Duodenal mucosa (tissue), 2 donors: ENCODE measurements at regions not wholly inside any gene's neighbourhood (a gene's known extent, or its start where the extent isn't known, plus 50 kb on each side); places are given as distances from the start of the nearest gene placed in this dataset.

Source experiments
- H3K27ac ChIP-seq: one replicate; pipeline ENCODE4 v1.7.0; 2013; ENCODE audit warnings: low read depth, low read length
- H3K27me3 ChIP-seq, 2 donors: one replicate each; pipeline ENCODE4 v1.7.0; 2013; ENCODE audit warnings: low read length in 2 of 2, control low read depth in 1 of 2; ENCODE audit not compliant: insufficient read depth in 2 of 2, control insufficient read depth in 1 of 2
- H3K36me3 ChIP-seq, 2 donors: one replicate each; pipeline ENCODE4 v1.7.0; 2013; ENCODE audit warnings: low read length in 2 of 2, control low read depth in 1 of 2; ENCODE audit not compliant: insufficient read depth in 2 of 2, control insufficient read depth in 1 of 2
- H3K4me1 ChIP-seq, 2 donors: one replicate each; pipeline ENCODE4 v1.7.0; 2013; ENCODE audit warnings: low read length in 2 of 2, control low read depth in 1 of 2; ENCODE audit not compliant: insufficient read depth in 2 of 2, control insufficient read depth in 1 of 2
- H3K4me3 ChIP-seq, 2 donors: one replicate each; pipeline ENCODE4 v1.7.0; 2013; ENCODE audit warnings: low read length in 2 of 2, low read depth in 1 of 2
- H3K9ac ChIP-seq, 2 donors: one replicate each; pipeline ENCODE4 v1.7.0; 2013; ENCODE audit warnings: low read length in 2 of 2, low read depth in 1 of 2
- H3K9me3 ChIP-seq, 2 donors: one replicate each; pipeline ENCODE4 v1.7.0; 2013; ENCODE audit warnings: low read length in 2 of 2, control low read depth in 1 of 2; ENCODE audit not compliant: control insufficient read depth in 1 of 2

DNA sequence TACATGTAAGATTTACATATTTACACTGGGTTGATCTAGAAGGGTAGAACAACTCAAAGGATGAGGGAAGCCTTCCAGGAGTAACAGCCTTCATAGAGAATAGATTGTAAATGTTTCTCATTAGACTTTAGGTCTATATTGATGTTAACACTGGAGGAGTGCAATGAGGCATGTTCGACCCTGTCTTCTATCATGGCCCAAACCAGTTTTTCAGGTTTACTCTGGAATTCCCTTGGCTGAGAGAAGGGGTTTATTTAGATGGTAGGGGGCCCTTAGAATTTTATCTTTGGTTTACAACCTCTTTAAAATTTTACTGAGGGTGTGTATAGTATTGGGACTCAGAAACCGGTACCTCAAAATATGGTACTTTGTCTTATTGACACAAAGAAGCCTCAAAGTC lies 634.9 kb upstream of the PIK3C3 start:
- no peaks in the 10 kb centered on the region for H3K36me3 ChIP-seq
- peaks cover 0 to 4% of the 10 kb centered on the region in 2 donors for H3K9me3 ChIP-seq
- no peak overlapping the region for H3K9ac ChIP-seq
- H3K4me3 ChIP-seq = no peak overlapping the region
- H3K27ac ChIP-seq = no peak overlapping the region
- H3K27me3 ChIP-seq = no peaks in the 10 kb centered on the region
- H3K4me1 ChIP-seq = no peaks in the 10 kb centered on the region

DNA sequence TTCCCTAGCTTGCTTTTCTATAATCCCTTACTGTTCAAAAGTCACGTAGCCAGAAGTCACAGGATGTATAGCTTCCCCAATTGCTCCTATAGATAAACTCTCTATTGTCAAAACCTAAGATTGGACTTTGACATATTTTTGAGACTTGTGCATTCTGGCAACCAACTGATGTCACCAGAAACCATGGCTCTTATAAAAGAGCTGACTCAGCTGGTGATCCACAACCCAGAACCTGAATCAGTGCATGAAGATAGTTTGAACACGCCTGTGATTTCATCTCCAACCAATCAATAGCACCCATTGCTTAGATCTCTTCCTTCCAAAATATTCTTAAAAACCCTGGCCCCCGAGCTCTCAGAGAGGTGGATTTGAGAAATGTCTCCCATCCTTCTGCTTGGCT lies 639.9 kb upstream of the PIK3C3 start:
- Histone ChIP-seq H3K9ac (no peak overlapping the region), H3K36me3 (no peaks in the 10 kb centered on the region), H3K9me3 (peaks cover 4 to 12% of the 10 kb centered on the region in 2 donors), H3K27me3 (no peaks in the 10 kb centered on the region), H3K4me1 (no peaks in the 10 kb centered on the region), H3K27ac (no peak overlapping the region), H3K4me3 (no peak overlapping the region)

DNA sequence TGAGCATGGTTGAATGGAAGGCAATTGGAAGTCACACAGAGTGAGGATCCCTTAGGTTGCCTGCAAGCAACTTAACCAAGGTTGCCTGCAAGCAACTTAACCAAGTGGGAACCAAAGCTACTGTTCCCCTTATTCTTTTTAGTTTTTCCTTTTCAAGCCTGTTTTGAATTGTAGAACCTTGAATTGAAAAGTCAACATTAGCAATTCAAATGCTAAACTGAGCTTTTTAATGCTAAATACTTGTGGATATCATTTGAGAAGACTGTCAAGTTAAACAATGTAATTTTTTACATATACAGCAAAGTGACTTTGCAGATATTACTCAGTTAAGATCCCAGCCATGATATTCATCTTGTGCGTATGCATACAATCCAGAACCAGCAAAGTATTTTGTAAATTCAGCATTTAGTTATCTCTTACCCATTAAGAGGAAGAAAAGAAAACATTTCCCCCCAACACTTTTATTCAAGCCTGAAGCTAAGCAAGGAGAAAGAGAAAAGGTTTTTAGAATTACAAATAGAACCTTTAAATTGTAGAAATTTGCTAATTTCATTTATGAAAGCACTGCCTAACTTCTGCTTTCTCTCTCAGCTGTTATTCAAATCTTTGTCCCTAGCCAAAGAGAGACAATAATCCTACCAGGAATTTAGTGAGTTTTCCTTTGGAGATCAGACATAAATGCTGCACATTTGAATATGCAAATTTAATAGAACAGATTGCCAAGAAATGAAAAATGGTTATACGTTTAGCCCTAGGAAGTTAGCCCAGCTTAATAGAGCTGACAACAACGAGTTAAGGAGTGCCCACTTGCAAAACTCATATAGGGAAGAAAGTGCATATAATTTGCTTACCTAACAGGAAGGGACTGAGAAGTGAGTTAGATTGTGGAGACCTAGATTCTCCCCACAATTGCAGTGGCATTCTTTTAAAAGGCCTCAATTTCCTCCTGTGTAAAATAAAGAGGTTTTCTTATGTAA lies 643.2 kb upstream of the PIK3C3 start:
- Histone ChIP-seq H3K36me3 (no peaks in the 10 kb centered on the region), H3K27ac (no peak overlapping the region), H3K27me3 (no peaks in the 10 kb centered on the region), H3K9ac (no peak overlapping the region), H3K4me1 (no peaks in the 10 kb centered on the region), H3K9me3 (peaks cover 4 to 12% of the 10 kb centered on the region in 2 donors), H3K4me3 (no peak overlapping the region)

GRCh38 chr18:41297740-41298139 lies 657.3 kb upstream of the PIK3C3 start:
- Histone ChIP-seq H3K27ac (no peak overlapping the region), H3K27me3 (no peaks in the 10 kb centered on the region), H3K4me1 (no peaks in the 10 kb centered on the region), H3K9me3 (no peaks in the 10 kb centered on the region), H3K4me3 (no peak overlapping the region), H3K9ac (no peak overlapping the region), H3K36me3 (no peaks in the 10 kb centered on the region)

DNA sequence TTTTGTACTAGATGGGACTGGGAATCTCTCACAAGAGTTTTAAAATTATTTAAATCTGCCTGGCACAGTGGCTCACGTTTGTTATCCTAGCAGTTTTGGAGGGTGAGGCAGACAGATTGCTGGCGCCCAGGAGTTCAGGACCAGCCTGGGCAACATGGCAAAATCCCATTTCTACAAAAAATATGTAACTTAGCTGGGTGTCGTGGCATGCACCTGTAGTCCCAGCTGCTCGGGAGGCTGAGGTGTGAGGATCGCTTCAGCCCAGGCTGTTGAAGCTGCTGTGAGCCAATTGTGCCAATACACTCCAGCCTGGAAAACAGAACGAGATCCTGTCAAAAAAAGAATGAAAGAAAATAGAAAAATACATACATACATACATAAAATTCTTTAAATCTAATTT lies 685.7 kb upstream of the PIK3C3 start:
- H3K27me3 ChIP-seq = no peaks in the 10 kb centered on the region
- no peak overlapping the region for H3K9ac ChIP-seq
- H3K36me3 ChIP-seq = no peaks in the 10 kb centered on the region
- no peak overlapping the region for H3K27ac ChIP-seq
- H3K4me1 ChIP-seq = no peaks in the 10 kb centered on the region
- H3K4me3 ChIP-seq = no peak overlapping the region
- H3K9me3 ChIP-seq = peaks cover 4 to 15% of the 10 kb centered on the region in 2 donors

- H3K9me3 ChIP-seq = peaks cover 4 to 11% of the 10 kb centered on the region in 2 donors
Measured at GRCh38 chr18:41268271-41268670, 686.8 kb upstream of the PIK3C3 start.

DNA sequence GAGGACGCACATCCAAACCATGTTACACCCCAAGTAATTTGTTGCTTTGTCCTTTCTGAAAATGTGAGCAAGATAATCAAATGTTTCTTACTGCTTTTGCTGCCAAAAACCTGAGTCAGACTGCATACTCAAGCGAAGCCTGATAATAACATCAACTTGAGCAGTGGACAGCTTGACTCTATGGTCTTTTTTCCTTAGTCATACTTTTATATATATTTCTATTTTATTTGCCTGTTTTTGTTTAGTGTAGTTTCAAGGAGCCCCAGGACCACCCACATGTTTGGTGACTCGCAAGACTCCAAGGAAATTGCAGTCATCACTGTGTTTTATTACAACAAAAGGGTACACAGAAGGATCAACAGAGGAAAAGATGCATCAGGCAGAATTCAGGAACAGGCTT lies 688.4 kb upstream of the PIK3C3 start:
- Histone ChIP-seq H3K36me3 (no peaks in the 10 kb centered on the region), H3K9ac (no peak overlapping the region), H3K4me1 (no peaks in the 10 kb centered on the region), H3K27ac (no peak overlapping the region), H3K27me3 (no peaks in the 10 kb centered on the region), H3K9me3 (peaks cover 0 to 16% of the 10 kb centered on the region in 2 donors), H3K4me3 (no peak overlapping the region)

More at GRCh38 chr18:41268271-41268670, 686.8 kb upstream of the PIK3C3 start:
- no peaks in the 10 kb centered on the region for H3K4me1 ChIP-seq
- no peaks in the 10 kb centered on the region for H3K36me3 ChIP-seq
- H3K9ac ChIP-seq = no peak overlapping the region
- no peak overlapping the region for H3K4me3 ChIP-seq
- no peak overlapping the region for H3K27ac ChIP-seq
- no peaks in the 10 kb centered on the region for H3K27me3 ChIP-seq

DNA sequence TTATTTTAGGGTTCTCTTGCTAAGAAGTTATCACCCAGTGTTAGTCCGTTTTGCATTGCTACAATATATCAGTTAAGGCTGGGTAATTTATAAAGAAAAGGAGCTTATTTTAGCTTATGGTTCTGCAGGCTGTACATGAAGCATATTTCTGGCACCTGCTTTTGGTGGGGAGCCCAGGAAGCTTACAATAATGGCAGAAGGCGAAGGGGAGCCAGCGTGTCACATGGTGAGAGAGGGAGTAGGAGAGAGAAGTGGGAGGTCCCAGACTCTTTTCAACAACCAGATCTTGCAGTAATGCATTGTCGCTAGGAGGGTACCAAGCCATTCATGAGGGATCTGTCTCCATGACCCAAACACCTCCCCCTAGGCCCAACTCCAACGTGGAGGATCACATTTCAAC lies 688.8 kb upstream of the PIK3C3 start:
- H3K9me3 ChIP-seq = peaks cover 0 to 16% of the 10 kb centered on the region in 2 donors
- no peaks in the 10 kb centered on the region for H3K27me3 ChIP-seq
- no peaks in the 10 kb centered on the region for H3K4me1 ChIP-seq
- no peak overlapping the region for H3K27ac ChIP-seq
- H3K4me3 ChIP-seq = no peak overlapping the region
- H3K36me3 ChIP-seq = no peaks in the 10 kb centered on the region
- no peak overlapping the region for H3K9ac ChIP-seq

DNA sequence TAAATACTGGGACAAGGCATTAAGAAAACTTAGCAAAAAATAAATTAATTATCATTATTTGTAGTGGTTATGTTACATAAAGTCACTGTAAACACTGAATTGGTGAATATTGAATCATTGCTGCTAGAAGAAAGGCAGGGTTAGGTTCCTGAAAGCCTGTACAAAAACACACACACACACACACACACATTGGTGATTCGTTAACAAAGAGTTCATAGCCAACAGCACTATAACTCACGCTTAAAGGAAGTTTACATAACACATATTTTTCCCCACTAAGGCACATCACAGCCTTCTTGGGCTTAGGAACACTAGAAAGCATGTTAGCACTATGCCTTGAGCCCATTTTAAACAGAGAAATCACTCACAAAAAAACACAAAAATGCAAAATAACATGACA lies 690.0 kb upstream of the PIK3C3 start:
- no peak overlapping the region for H3K4me3 ChIP-seq
- H3K36me3 ChIP-seq = no peaks in the 10 kb centered on the region
- H3K9me3 ChIP-seq = peaks cover 5 to 22% of the 10 kb centered on the region in 2 donors
- no peaks in the 10 kb centered on the region for H3K27me3 ChIP-seq
- no peaks in the 10 kb centered on the region for H3K4me1 ChIP-seq
- no peak overlapping the region for H3K9ac ChIP-seq
- H3K27ac ChIP-seq = no peak overlapping the region

DNA sequence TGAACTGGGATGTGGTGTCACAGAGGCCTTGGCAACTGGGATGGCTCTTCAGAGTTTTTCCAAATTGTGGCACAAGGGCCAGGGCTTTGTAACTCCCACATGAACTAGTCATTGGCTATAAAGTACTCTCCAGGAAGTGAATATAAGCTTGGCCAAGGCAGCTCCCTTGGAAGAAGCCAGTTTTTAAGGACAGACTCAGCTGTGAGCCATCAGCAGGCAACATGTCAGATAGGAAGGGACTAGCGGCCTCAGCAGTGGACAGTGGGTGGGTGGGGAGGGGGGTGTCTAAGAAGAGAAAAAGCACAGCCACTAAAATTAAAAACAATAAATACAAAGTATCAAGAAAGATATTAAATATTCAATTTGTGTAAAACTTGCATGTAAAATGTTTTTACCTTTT lies 691.1 kb upstream of the PIK3C3 start:
- Histone ChIP-seq H3K9ac (no peak overlapping the region), H3K4me3 (no peak overlapping the region), H3K36me3 (no peaks in the 10 kb centered on the region), H3K27ac (no peak overlapping the region), H3K4me1 (no peaks in the 10 kb centered on the region), H3K9me3 (peaks cover 5 to 22% of the 10 kb centered on the region in 2 donors), H3K27me3 (no peaks in the 10 kb centered on the region)
